Upper lobe of right lung (tissue), 1 donor: ENCODE measurements at regions not wholly inside any gene's neighbourhood (a gene's known extent, or its start where the extent isn't known, plus 50 kb on each side); places are given as distances from the start of the nearest gene placed in this dataset.
"Not testable (repeated sequence)": the region's sequence is repeated elsewhere in the genome, so short reads cannot be mapped to it uniquely, and the experiment has no call there.

ENCODE experiments used
- ATAC-seq: fragments of 200-7000 bp; cut with Tn5 transposase; one replicate; pipeline ENCODE4 v1.9.1; 2020; ENCODE audit warnings: mild to moderate bottlenecking, moderate library complexity
- DNase-seq: peaks from one replicate; pipeline ENCODE4 v3.0.0-alpha.2; 2020
- H3K27ac ChIP-seq: fragments of 200-600 bp; one replicate; pipeline ENCODE4 v1.8.0; 2022
- H3K27me3 ChIP-seq: fragments of 200-600 bp; one replicate; pipeline ENCODE4 v1.8.0; 2022; ENCODE audit warnings: mild to moderate bottlenecking
- H3K36me3 ChIP-seq: fragments of 200-600 bp; one replicate; pipeline ENCODE4 v1.8.0; 2022
- H3K4me1 ChIP-seq: fragments of 200-600 bp; one replicate; pipeline ENCODE4 v1.8.0; 2022
- H3K4me3 ChIP-seq: fragments of 200-600 bp; one replicate; pipeline ENCODE4 v1.8.0; 2022; ENCODE audit warnings: mild to moderate bottlenecking
- H3K9me3 ChIP-seq: fragments of 200-600 bp; one replicate; pipeline ENCODE4 v1.8.0; 2022
- CTCF ChIP-seq: fragments of 200-600 bp; IDR thresholded peaks from one replicate; pipeline ENCODE4 v1.8.0; 2022; ENCODE audit warnings: antibody characterized with exemption
- intact Hi-C: fragments of 100-400 bp; cut with DNase I; formaldehyde crosslinking; loops from one replicate; pipeline ENCODE4 v1.11.0; 2022
- donor health status: DM: no; HTN: yes; CAD: no; lungs with severe emphysema.

GRCh38 chr1:226461087-226461486 is 53.2 kb upstream of the PARP1 start:
- intact Hi-C loops, result no loop called here
- H3K4me1 ChIP-seq, result no peaks in the 10 kb centered on the region

GRCh38 chr1:226463925-226464586 is 56.2 kb upstream of the PARP1 start:
- H3K27me3 ChIP-seq, result no peaks in the 10 kb centered on the region
- no peak for TF ChIP-seq CTCF
- intact Hi-C loops, result no loop called here
- H3K27ac ChIP-seq, result no peak overlapping the region
- no peaks in the 10 kb centered on the region for H3K36me3 ChIP-seq
- H3K4me3 ChIP-seq, result no peak overlapping the region
- no peaks in the 10 kb centered on the region for H3K9me3 ChIP-seq
- DNase-seq (no peak), ATAC-seq (no peak)
- no peaks in the 10 kb centered on the region for H3K4me1 ChIP-seq

More at GRCh38 chr1:226461087-226461486, 53.2 kb upstream of the PARP1 start:
- DNase-seq (no peak), ATAC-seq (no peak)
- Histone ChIP-seq H3K27me3 (peaks cover 2% of the 10 kb centered on the region), H3K36me3 (no peaks in the 10 kb centered on the region), H3K27ac (no peak overlapping the region), H3K9me3 (no peaks in the 10 kb centered on the region), H3K4me3 (no peak overlapping the region)
- TF ChIP-seq CTCF, result no peak

- DNase-seq, H3K4me3 ChIP-seq, H3K27me3 ChIP-seq, H3K4me1 ChIP-seq, H3K36me3 ChIP-seq, intact Hi-C loops, H3K27ac ChIP-seq, ATAC-seq, H3K9me3 ChIP-seq: not testable (repeated sequence)
These were observed 56.7 kb upstream of the PARP1 start for GRCh38 chr1:226464587-226464971.

- no peaks in the 10 kb centered on the region for H3K36me3 ChIP-seq
- no peak overlapping the region for H3K4me3 ChIP-seq
- no peaks in the 10 kb centered on the region for H3K27me3 ChIP-seq
- DNase-seq, result no peak
- TF ChIP-seq CTCF, result no peak
- H3K4me1 ChIP-seq, result no peaks in the 10 kb centered on the region
- no peak overlapping the region for H3K27ac ChIP-seq
- intact Hi-C loops, result no loop called here
- no peak for ATAC-seq
- no peaks in the 10 kb centered on the region for H3K9me3 ChIP-seq
These were observed 58.4 kb upstream of the PARP1 start for GRCh38 chr1:226466296-226466695.

GRCh38 chr1:226467443-226467842 is 59.5 kb upstream of the PARP1 start:
- no peaks in the 10 kb centered on the region for H3K9me3 ChIP-seq
- H3K27me3 ChIP-seq, result no peaks in the 10 kb centered on the region
- H3K36me3 ChIP-seq, result no peaks in the 10 kb centered on the region
- intact Hi-C loops, result no loop called here
- ATAC-seq (no peak), DNase-seq (no peak)
- TF ChIP-seq CTCF, result no peak
- no peak overlapping the region for H3K27ac ChIP-seq
- H3K4me3 ChIP-seq, result no peak overlapping the region
- no peaks in the 10 kb centered on the region for H3K4me1 ChIP-seq

- no peak for DNase-seq
- Histone ChIP-seq H3K27ac (no peak overlapping the region), H3K27me3 (no peaks in the 10 kb centered on the region), H3K4me3 (no peak overlapping the region), H3K4me1 (no peaks in the 10 kb centered on the region), H3K9me3 (no peaks in the 10 kb centered on the region), H3K36me3 (no peaks in the 10 kb centered on the region)
- TF ChIP-seq CTCF, result no peak
- ATAC-seq, result no peak
- intact Hi-C loops, result no loop called here
These were observed 63.3 kb upstream of the PARP1 start for GRCh38 chr1:226470921-226471866.
